Nephron progenitor cell (in vitro differentiated cells): ENCODE measurements at regions not wholly inside any gene's neighbourhood (a gene's known extent, or its start where the extent isn't known, plus 50 kb on each side); places are given as distances from the start of the nearest gene placed in this dataset.

Experiments
- DNase-seq: peaks from one replicate; pipeline ENCODE4 v3.0.0; 2021
- H3K27ac Mint-ChIP-seq: 2 replicates; pipeline ENCODE4 v1.8.0; 2021; ENCODE audit warnings: mild to moderate bottlenecking, moderate library complexity, mixed read lengths
- H3K27me3 Mint-ChIP-seq: 2 replicates; pipeline ENCODE4 v1.8.0; 2021; ENCODE audit warnings: mild to moderate bottlenecking, low read depth, mixed read lengths; ENCODE audit not compliant: poor library complexity
- H3K36me3 Mint-ChIP-seq: 2 replicates; pipeline ENCODE4 v1.8.0; 2021; ENCODE audit warnings: low read depth, mixed read lengths
- H3K4me1 Mint-ChIP-seq: 2 replicates; pipeline ENCODE4 v1.8.0; 2021; ENCODE audit warnings: mixed read lengths
- H3K4me3 Mint-ChIP-seq: 2 replicates; pipeline ENCODE4 v1.8.0; 2021; ENCODE audit warnings: mild to moderate bottlenecking, moderate library complexity, mixed read lengths
- H3K9me3 Mint-ChIP-seq: 2 replicates; pipeline ENCODE4 v1.8.0; 2021; ENCODE audit warnings: mild to moderate bottlenecking, moderate library complexity, mixed read lengths
- CTCF ChIP-seq: fragments of 200-600 bp; sonication (generic); IDR thresholded peaks from 2 replicates; pipeline ENCODE4 v1.5.0; 2021; ENCODE audit warnings: antibody characterized with exemption

- H3K9me3 Mint-ChIP-seq = no peaks in the 10 kb centered on the region
- H3K27ac Mint-ChIP-seq = no peak overlapping the region
- H3K27me3 Mint-ChIP-seq = peaks cover 2% of the 10 kb centered on the region
- no peak overlapping the region for H3K4me3 Mint-ChIP-seq
- DNase-seq = no peak
- no peaks in the 10 kb centered on the region for H3K36me3 Mint-ChIP-seq
- no peak for TF ChIP-seq CTCF
- no peaks in the 10 kb centered on the region for H3K4me1 Mint-ChIP-seq
Observed at GRCh38 chr13:84413016-84413415, 530.7 kb upstream of the SLITRK1 start.

GRCh38 chr13:84405286-84405685 lies 523.0 kb upstream of the SLITRK1 start:
- DNase-seq = no peak
- Mint-ChIP-seq H3K4me3 (no peak overlapping the region), H3K4me1 (no peaks in the 10 kb centered on the region), H3K27me3 (no peaks in the 10 kb centered on the region), H3K36me3 (no peaks in the 10 kb centered on the region), H3K27ac (no peak overlapping the region), H3K9me3 (no peaks in the 10 kb centered on the region)
- no peak for TF ChIP-seq CTCF

GRCh38 chr13:84400706-84401105 lies 518.4 kb upstream of the SLITRK1 start:
- TF ChIP-seq CTCF = no peak
- H3K9me3 Mint-ChIP-seq = peaks cover 13% of the 10 kb centered on the region
- no peaks in the 10 kb centered on the region for H3K4me1 Mint-ChIP-seq
- no peaks in the 10 kb centered on the region for H3K27me3 Mint-ChIP-seq
- no peaks in the 10 kb centered on the region for H3K36me3 Mint-ChIP-seq
- no peak for DNase-seq
- no peak overlapping the region for H3K27ac Mint-ChIP-seq
- no peak overlapping the region for H3K4me3 Mint-ChIP-seq

- H3K27ac Mint-ChIP-seq = no peak overlapping the region
- TF ChIP-seq CTCF = no peak
- H3K9me3 Mint-ChIP-seq = peaks cover 18% of the 10 kb centered on the region
- no peaks in the 10 kb centered on the region for H3K4me1 Mint-ChIP-seq
- H3K36me3 Mint-ChIP-seq = no peaks in the 10 kb centered on the region
- DNase-seq = no peak
- H3K4me3 Mint-ChIP-seq = no peak overlapping the region
- no peaks in the 10 kb centered on the region for H3K27me3 Mint-ChIP-seq
Observed at GRCh38 chr13:84399320-84400085, 517.2 kb upstream of the SLITRK1 start.

- H3K36me3 Mint-ChIP-seq = no peaks in the 10 kb centered on the region
- no peaks in the 10 kb centered on the region for H3K4me1 Mint-ChIP-seq
- TF ChIP-seq CTCF = no peak
- no peak for DNase-seq
- no peak overlapping the region for H3K4me3 Mint-ChIP-seq
- H3K27ac Mint-ChIP-seq = no peak overlapping the region
- peaks cover 33% of the 10 kb centered on the region for H3K9me3 Mint-ChIP-seq
- peaks cover 2% of the 10 kb centered on the region for H3K27me3 Mint-ChIP-seq
Observed at GRCh38 chr13:84393981-84394625, 511.8 kb upstream of the SLITRK1 start.

- TF ChIP-seq CTCF = no peak
- Mint-ChIP-seq H3K27ac (no peak overlapping the region), H3K9me3 (no peaks in the 10 kb centered on the region), H3K27me3 (no peaks in the 10 kb centered on the region), H3K4me3 (no peak overlapping the region), H3K4me1 (no peaks in the 10 kb centered on the region), H3K36me3 (no peaks in the 10 kb centered on the region)
- no peak for DNase-seq
Observed at GRCh38 chr13:84380866-84381265, 498.6 kb upstream of the SLITRK1 start.
